ENCODE measurements at regions not wholly inside any gene's neighbourhood (a gene's known extent, or its start where the extent isn't known, plus 50 kb on each side); places are given as distances from the start of the nearest gene placed in this dataset.

DNA sequence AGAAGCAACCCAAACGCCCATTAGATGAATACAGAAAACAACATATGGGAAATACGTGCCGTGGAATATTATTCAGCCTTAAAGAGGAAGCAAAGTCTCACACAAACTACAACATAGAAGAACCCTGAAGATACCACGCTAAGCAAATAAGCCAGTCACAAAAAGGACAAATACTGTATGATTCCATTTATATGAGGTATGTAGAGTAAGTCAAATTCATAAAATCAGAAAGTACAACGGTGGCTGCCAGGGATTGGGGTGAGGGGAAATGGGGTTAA is 54.2 kb downstream of the SIPA1L2 start:
- no peaks in the 10 kb centered on the region for H3K27me3 ChIP-seq (ENCODE audit: insufficient read depth)
- WGBS (ENCODE audit: low lambda C conversion rate): 50% methylated on average over 5 of the region's 5 CpGs
- H3K9me2 ChIP-seq: no peaks in the 10 kb centered on the region
- H4K20me1 ChIP-seq (ENCODE audit: insufficient read depth): no peaks in the 10 kb centered on the region
- no peaks in the 10 kb centered on the region for H3F3A ChIP-seq (replicated peaks; ENCODE audit: insufficient read depth)
- POLR2A ChIA-PET: no interaction called here
- no peaks in the 10 kb centered on the region for H3K9me3 ChIP-seq
- TF ChIP-seq FOXJ3 (CRISPR knock-in tag; IDR thresholded peaks at IDR 0.05): no peak
- no peak for TF ChIP-seq JUND (IDR thresholded peaks at IDR 0.05)
- TF ChIP-seq EP300 (IDR thresholded peaks at IDR 0.05; ENCODE audit: borderline replicate concordance in 1 of 2, low read depth in 1 of 2, low read length in 1 of 2): no peak
- no peak for TF ChIP-seq RCOR1 (IDR thresholded peaks at IDR 0.05; ENCODE audit: low read length)
- CTCF ChIA-PET: no interaction called here
- H3K79me2 ChIP-seq (ENCODE audit: insufficient read depth): no peaks in the 10 kb centered on the region
- H3K36me3 ChIP-seq (replicated peaks in 1 of 2; ENCODE audit: control insufficient read depth in 1 of 2, insufficient read depth in 2 of 2, low read length in 1 of 2): no peaks in the 10 kb centered on the region
- no peak overlapping the region for H3K27ac ChIP-seq (ENCODE audit: low read depth in 2 of 2, low read length in 1 of 2)
- H3K9ac ChIP-seq: no peak overlapping the region
- H2AFZ ChIP-seq (ENCODE audit: low read depth): no peak overlapping the region
- H3K4me2 ChIP-seq: no peak overlapping the region
- no peak overlapping the region for H3K4me3 ChIP-seq (ENCODE audit: low read depth in 2 of 2, low read length in 1 of 2)
- peaks cover 0 to 5% of the 10 kb centered on the region in 2 experiments; a peak in 3 of 4 replicates for H3K4me1 ChIP-seq (ENCODE audit: control insufficient read depth in 1 of 2, insufficient read depth in 2 of 2, low read depth in 1 of 2, low read length in 1 of 2)
- no peak for DNase-seq

DNA sequence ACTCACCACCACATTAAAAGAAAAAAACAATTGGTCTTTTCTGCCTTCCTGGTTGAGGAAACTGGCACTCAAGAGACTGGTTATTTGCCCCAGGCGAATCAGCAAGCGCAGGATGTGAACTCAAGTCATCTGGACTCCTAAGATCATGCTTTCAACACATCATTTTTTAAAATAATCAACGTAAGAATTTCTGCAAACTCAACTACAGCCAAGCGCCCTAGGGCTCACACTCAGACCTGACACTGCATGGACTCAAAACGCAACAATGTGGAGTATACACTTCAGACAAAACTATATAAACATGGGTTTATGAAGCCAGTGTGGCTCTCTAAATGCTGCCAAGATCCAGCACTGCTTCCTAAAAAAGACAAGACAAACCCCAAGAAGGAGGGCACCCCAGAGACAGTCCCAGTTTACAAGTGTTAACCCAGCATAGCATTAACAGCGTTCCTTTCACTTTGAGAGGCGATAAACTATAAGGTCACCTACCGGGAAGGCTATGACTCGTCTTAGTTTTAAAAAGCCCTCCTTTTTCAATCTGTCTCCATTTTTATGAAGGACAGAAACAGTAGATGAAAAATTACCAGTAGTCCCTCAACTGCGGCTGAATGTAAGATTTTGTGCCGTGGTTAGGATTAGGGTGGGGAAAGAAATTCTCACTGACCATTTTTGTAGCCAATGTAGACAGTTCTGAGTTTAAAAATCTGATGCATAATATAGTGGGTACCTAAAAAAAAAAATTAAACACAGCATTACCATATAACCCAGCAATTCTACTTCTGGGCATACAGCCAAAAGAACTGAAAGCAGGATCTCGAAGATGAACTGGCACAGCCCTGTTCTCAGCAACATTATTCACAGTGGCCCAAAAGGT is 54.8 kb downstream of the SIPA1L2 start:
- Histone ChIP-seq H4K20me1 (ENCODE audit: insufficient read depth) (no peaks in the 10 kb centered on the region), H3K27ac (ENCODE audit: low read depth in 2 of 2, low read length in 1 of 2) (no peak overlapping the region)

More for the DNA sequence above, 54.8 kb downstream of the SIPA1L2 start:
- DNase-seq: no peak
- no peaks in the 10 kb centered on the region for H3F3A ChIP-seq (replicated peaks; ENCODE audit: insufficient read depth)
- TF ChIP-seq FOXJ3 (CRISPR knock-in tag; IDR thresholded peaks at IDR 0.05) (no peak), YY1 (IDR thresholded peaks at IDR 0.05; ENCODE audit: low read depth) (no peak), ELF1 (IDR thresholded peaks at IDR 0.05) (no peak), RAD21 (IDR thresholded peaks at IDR 0.05; ENCODE audit: low read length) (no peak), TEAD4 (IDR thresholded peaks at IDR 0.05; ENCODE audit: borderline replicate concordance, insufficient read depth) (no peak), RFX5 (IDR thresholded peaks at IDR 0.05; ENCODE audit: low read length) (no peak), TAF1 (IDR thresholded peaks at IDR 0.05; ENCODE audit: borderline replicate concordance, low read depth, low read length) (no peak), SMC3 (IDR thresholded peaks at IDR 0.05; ENCODE audit: low read depth, low read length) (no peak), JUND (IDR thresholded peaks at IDR 0.05) (no peak), FOSL2 (IDR thresholded peaks at IDR 0.05; ENCODE audit: borderline replicate concordance, low read depth) (no peak), GATA2 (CRISPR knock-in tag; IDR thresholded peaks at IDR 0.05) (no peak), SIN3A (IDR thresholded peaks at IDR 0.05; ENCODE audit: borderline replicate concordance, low read depth, low read length) (no peak)
- TF ChIP-seq, protein P1, sequence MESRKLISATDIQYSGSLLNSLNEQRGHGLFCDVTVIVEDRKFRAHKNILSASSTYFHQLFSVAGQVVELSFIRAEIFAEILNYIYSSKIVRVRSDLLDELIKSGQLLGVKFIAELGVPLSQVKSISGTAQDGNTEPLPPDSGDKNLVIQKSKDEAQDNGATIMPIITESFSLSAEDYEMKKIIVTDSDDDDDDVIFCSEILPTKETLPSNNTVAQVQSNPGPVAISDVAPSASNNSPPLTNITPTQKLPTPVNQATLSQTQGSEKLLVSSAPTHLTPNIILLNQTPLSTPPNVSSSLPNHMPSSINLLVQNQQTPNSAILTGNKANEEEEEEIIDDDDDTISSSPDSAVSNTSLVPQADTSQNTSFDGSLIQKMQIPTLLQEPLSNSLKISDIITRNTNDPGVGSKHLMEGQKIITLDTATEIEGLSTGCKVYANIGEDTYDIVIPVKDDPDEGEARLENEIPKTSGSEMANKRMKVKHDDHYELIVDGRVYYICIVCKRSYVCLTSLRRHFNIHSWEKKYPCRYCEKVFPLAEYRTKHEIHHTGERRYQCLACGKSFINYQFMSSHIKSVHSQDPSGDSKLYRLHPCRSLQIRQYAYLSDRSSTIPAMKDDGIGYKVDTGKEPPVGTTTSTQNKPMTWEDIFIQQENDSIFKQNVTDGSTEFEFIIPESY (IDR thresholded peaks at IDR 0.05; ENCODE audit: borderline replicate concordance, low read depth): no peak
- TF ChIP-seq, protein P2, sequence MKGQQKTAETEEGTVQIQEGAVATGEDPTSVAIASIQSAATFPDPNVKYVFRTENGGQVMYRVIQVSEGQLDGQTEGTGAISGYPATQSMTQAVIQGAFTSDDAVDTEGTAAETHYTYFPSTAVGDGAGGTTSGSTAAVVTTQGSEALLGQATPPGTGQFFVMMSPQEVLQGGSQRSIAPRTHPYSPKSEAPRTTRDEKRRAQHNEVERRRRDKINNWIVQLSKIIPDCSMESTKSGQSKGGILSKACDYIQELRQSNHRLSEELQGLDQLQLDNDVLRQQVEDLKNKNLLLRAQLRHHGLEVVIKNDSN (IDR thresholded peaks at IDR 0.05; ENCODE audit: borderline replicate concordance, low read depth): no peak
- TF ChIP-seq, protein P3, sequence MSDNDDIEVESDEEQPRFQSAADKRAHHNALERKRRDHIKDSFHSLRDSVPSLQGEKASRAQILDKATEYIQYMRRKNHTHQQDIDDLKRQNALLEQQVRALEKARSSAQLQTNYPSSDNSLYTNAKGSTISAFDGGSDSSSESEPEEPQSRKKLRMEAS (IDR thresholded peaks at IDR 0.05; ENCODE audit: low read depth): no peak
- H3K4me3 ChIP-seq (ENCODE audit: low read depth in 2 of 2, low read length in 1 of 2): no peak overlapping the region
- ChIA-PET CTCF (no interaction called here), POLR2A (no interaction called here)
- no peaks in the 10 kb centered on the region for H3K36me3 ChIP-seq (replicated peaks in 1 of 2; ENCODE audit: control insufficient read depth in 1 of 2, insufficient read depth in 2 of 2, low read length in 1 of 2)
- peaks cover 0 to 5% of the 10 kb centered on the region in 2 experiments; a peak in 3 of 4 replicates for H3K4me1 ChIP-seq (ENCODE audit: control insufficient read depth in 1 of 2, insufficient read depth in 2 of 2, low read depth in 1 of 2, low read length in 1 of 2)
- 69% methylated on average over 12 of the region's 12 CpGs for WGBS (ENCODE audit: low lambda C conversion rate)
- no peak overlapping the region for H2AFZ ChIP-seq (ENCODE audit: low read depth)
- no peak overlapping the region for H3K4me2 ChIP-seq
- no peak overlapping the region for H3K9ac ChIP-seq
- H3K27me3 ChIP-seq (ENCODE audit: insufficient read depth): no peaks in the 10 kb centered on the region
- H3K9me3 ChIP-seq: no peaks in the 10 kb centered on the region
- H3K79me2 ChIP-seq (ENCODE audit: insufficient read depth): no peaks in the 10 kb centered on the region
- H3K9me2 ChIP-seq: no peaks in the 10 kb centered on the region

Data from SK-N-SH (cell line).